Neural cell (in vitro differentiated cells): ENCODE measurements at regions not wholly inside any gene's neighbourhood (a gene's known extent, or its start where the extent isn't known, plus 50 kb on each side); places are given as distances from the start of the nearest gene placed in this dataset.

Experiments
- H2AFZ ChIP-seq: fragments of 200-600, 300-800 bp; sonication (generic), shearing (Covaris generic); 2 replicates; pipeline ENCODE4 v1.6.0; 2014; ENCODE audit warnings: low read depth, mild to moderate bottlenecking, antibody characterized with exemption, low read length, moderate library complexity
- H3F3A ChIP-seq: fragments of 200-600 bp; shearing (Covaris generic); 2 replicates; pipeline ENCODE4 v1.6.1; 2016; ENCODE audit warnings: mild to moderate bottlenecking, moderate library complexity, mixed read lengths, antibody characterized with exemption, low read length; ENCODE audit not compliant: insufficient read depth, poor library complexity, severe bottlenecking
- H3K27ac ChIP-seq: fragments of 200-600, 300-800 bp; sonication (generic), shearing (Covaris generic); 2 replicates; pipeline ENCODE4 v1.5.1; 2014; ENCODE audit warnings: mild to moderate bottlenecking, low read length, moderate library complexity
- H3K27me3 ChIP-seq: fragments of 300-800, 200-600 bp; sonication (generic), shearing (Covaris generic); 2 replicates; pipeline ENCODE4 v1.6.0; 2014; ENCODE audit warnings: mild to moderate bottlenecking, low read depth, low read length, moderate library complexity; ENCODE audit not compliant: insufficient read depth
- H3K36me3 ChIP-seq: fragments of 300-800, 200-600 bp; sonication (generic), shearing (Covaris generic); 2 replicates; pipeline ENCODE4 v1.5.1; 2014; ENCODE audit warnings: mild to moderate bottlenecking, antibody characterized with exemption, low read length, moderate library complexity; ENCODE audit not compliant: insufficient read depth
- H3K4me2 ChIP-seq: fragments of 300-800, 200-600 bp; sonication (generic), shearing (Covaris generic); 2 replicates; pipeline ENCODE4 v1.6.0; 2014; ENCODE audit warnings: mild to moderate bottlenecking, low read length
- H3K4me3 ChIP-seq: fragments of 300-800, 200-600 bp; sonication (generic), shearing (Covaris generic); 2 replicates; pipeline ENCODE4 v1.5.1; 2014; ENCODE audit warnings: mild to moderate bottlenecking, low read length, moderate library complexity
- H3K79me2 ChIP-seq: fragments of 200-600 bp; shearing (Covaris generic); replicated peaks from 2 replicates; pipeline ENCODE4 v1.6.0; 2014; ENCODE audit warnings: mild to moderate bottlenecking, low read length, moderate library complexity; ENCODE audit not compliant: insufficient read depth
- H3K9ac ChIP-seq: fragments of 300-800, 200-600 bp; sonication (generic), shearing (Covaris generic); 2 replicates; pipeline ENCODE4 v1.6.1; 2016; ENCODE audit warnings: mild to moderate bottlenecking, low read length, mixed read lengths
- H3K9me2 ChIP-seq: fragments of 200-600 bp; shearing (Covaris generic); 2 replicates; pipeline ENCODE4 v1.6.1; 2016; ENCODE audit warnings: mild to moderate bottlenecking, low read length, mixed read lengths; ENCODE audit not compliant: insufficient read depth
- H3K9me3 ChIP-seq: fragments of 200-600, 300-800 bp; sonication (generic), shearing (Covaris generic); 2 replicates; pipeline ENCODE4 v1.6.1; 2016; ENCODE audit warnings: mild to moderate bottlenecking, mixed run types, low read length, moderate library complexity, mixed read lengths
- H4K20me1 ChIP-seq: fragments of 200-600 bp; shearing (Covaris generic); 2 replicates; pipeline ENCODE4 v1.6.1; 2016; ENCODE audit warnings: mild to moderate bottlenecking, mixed run types; ENCODE audit not compliant: insufficient read depth
- CTCF ChIP-seq: fragments of 450-650 bp; IDR thresholded peaks from 2 replicates; pipeline ENCODE4 v1.5.1; 2014; ENCODE audit warnings: antibody characterized with exemption, mild to moderate bottlenecking, moderate library complexity; ENCODE audit not compliant: poor library complexity, severe bottlenecking
- EP300 ChIP-seq: fragments of 450-650 bp; conservative IDR thresholded peaks from 2 replicates; pipeline ENCODE4 v1.6.1; 2014; ENCODE audit warnings: antibody characterized with exemption, mild to moderate bottlenecking, moderate library complexity; ENCODE audit not compliant: poor library complexity, severe bottlenecking
- EZH2 ChIP-seq: fragments of 200-600, 300-800 bp; shearing (Covaris generic), sonication (generic); IDR thresholded peaks from 2 replicates; pipeline ENCODE4 v1.6.1; 2014; ENCODE audit warnings: antibody characterized with exemption, low read length, borderline replicate concordance, mild to moderate bottlenecking; ENCODE audit not compliant: insufficient read depth, poor library complexity, severe bottlenecking
- MXI1 ChIP-seq: fragments of 450-650 bp; conservative IDR thresholded peaks from 2 replicates; pipeline ENCODE4 v1.6.1; 2014; ENCODE audit warnings: antibody characterized with exemption, mild to moderate bottlenecking; ENCODE audit not compliant: poor library complexity, severe bottlenecking
- POLR2AphosphoS5 ChIP-seq: IDR thresholded peaks from 2 replicates; pipeline ENCODE4 v1.6.1; 2012
- RAD21 ChIP-seq: fragments of 450-650 bp; conservative IDR thresholded peaks from 2 replicates; pipeline ENCODE4 v1.6.1; 2014; ENCODE audit warnings: antibody characterized with exemption, mild to moderate bottlenecking, moderate library complexity
- REST ChIP-seq: IDR thresholded peaks from 2 replicates; pipeline ENCODE4 v1.6.1; 2012; ENCODE audit warnings: borderline replicate concordance
- SMC3 ChIP-seq: fragments of 450-650 bp; conservative IDR thresholded peaks from 2 replicates; pipeline ENCODE4 v1.6.1; 2014; ENCODE audit warnings: antibody characterized with exemption, mild to moderate bottlenecking, moderate library complexity; ENCODE audit not compliant: poor library complexity
- TAF1 ChIP-seq: IDR thresholded peaks from 2 replicates; pipeline ENCODE4 v1.6.1; 2012; ENCODE audit warnings: low read depth

- H3K36me3 ChIP-seq: no peaks in the 10 kb centered on the region
- no peak overlapping the region for H2AFZ ChIP-seq
- H3K4me2 ChIP-seq: no peak overlapping the region
- H3K27ac ChIP-seq: no peak overlapping the region
- H3K79me2 ChIP-seq: no peaks in the 10 kb centered on the region
- no peaks in the 10 kb centered on the region for H3K9me2 ChIP-seq
- H4K20me1 ChIP-seq: no peaks in the 10 kb centered on the region
- no peak overlapping the region for H3K4me3 ChIP-seq
- H3F3A ChIP-seq: no peaks in the 10 kb centered on the region
- no peak overlapping the region for H3K9ac ChIP-seq
- H3K9me3 ChIP-seq: no peaks in the 10 kb centered on the region
- no peaks in the 10 kb centered on the region for H3K27me3 ChIP-seq
- TF ChIP-seq MXI1 (no peak), SMC3 (no peak), CTCF (no peak), RAD21 (no peak), REST (no peak), EZH2 (no peak), POLR2AphosphoS5 (no peak), EP300 (no peak), TAF1 (no peak)
These were observed 544.9 kb upstream of the CBLB start for GRCh38 chr3:106413683-106414082.

- no peak overlapping the region for H3K4me3 ChIP-seq
- TF ChIP-seq POLR2AphosphoS5 (no peak), SMC3 (no peak), TAF1 (no peak), MXI1 (no peak), REST (no peak), EP300 (no peak), CTCF (no peak), RAD21 (no peak), EZH2 (no peak)
- H3K9me3 ChIP-seq: no peaks in the 10 kb centered on the region
- H3K27ac ChIP-seq: no peak overlapping the region
- no peaks in the 10 kb centered on the region for H3K27me3 ChIP-seq
- H3K9ac ChIP-seq: no peak overlapping the region
- H3K9me2 ChIP-seq: no peaks in the 10 kb centered on the region
- no peaks in the 10 kb centered on the region for H3F3A ChIP-seq
- no peak overlapping the region for H2AFZ ChIP-seq
- H3K79me2 ChIP-seq: no peaks in the 10 kb centered on the region
- H3K4me2 ChIP-seq: no peak overlapping the region
- H3K36me3 ChIP-seq: no peaks in the 10 kb centered on the region
- no peaks in the 10 kb centered on the region for H4K20me1 ChIP-seq
These were observed 551.8 kb upstream of the CBLB start for GRCh38 chr3:106420628-106421027.
